Endothelial cell of umbilical vein (primary cell): ENCODE measurements at regions not wholly inside any gene's neighbourhood (a gene's known extent, or its start where the extent isn't known, plus 50 kb on each side); places are given as distances from the start of the nearest gene placed in this dataset.

Experiments
- BruUV-seq: library from RNA; stranded (reverse); fragments of 400-500 nt; replicated peaks from 2 replicates; lab custom pipeline; 2021; lab: Mats Ljungman, UMichigan
- CTCF ChIA-PET: fragments of 300-600, 350-600 bp; sonication (Branson Sonifier 250); formaldehyde crosslinking; loops from one replicate; lab custom pipeline; 2021; ENCODE audit warnings: antibody characterized with exemption, inconsistent platforms; lab: Charles Lee
- POLR2A ChIA-PET: fragments of 300-600, 350-600 bp; sonication (Branson Sonifier 250); formaldehyde crosslinking; loops from one replicate; lab custom pipeline; 2021; ENCODE audit warnings: antibody characterized with exemption, inconsistent platforms; lab: Charles Lee
- DNase-seq: peaks from one replicate; pipeline ENCODE4 v3.0.0-alpha.2; 2011; ENCODE audit warnings: low read depth, low spot score
- FAIRE-seq: peaks from 2 replicates; lab custom pipeline; 2011; peaks lifted over from hg19 to GRCh38; lab: Jason Lieb, UNC
- H2AFZ ChIP-seq: 2 replicates; pipeline ENCODE4 v1.6.0; 2012; ENCODE audit warnings: low read depth, low read length, control low read depth, inconsistent platforms
- H3K27ac ChIP-seq: 2 replicates; pipeline ENCODE4 v1.5.1; 2011; ENCODE audit warnings: low read depth, mild to moderate bottlenecking, control low read depth, low read length, moderate library complexity; ENCODE audit not compliant: insufficient read depth
- H3K27me3 ChIP-seq, 2 experiments: 2 replicates each; pipeline versions ENCODE4 v1.6.0 to v1.6.1; 2011; ENCODE audit warnings: low read length in 2 of 2, mixed read lengths in 1 of 2; ENCODE audit not compliant: control insufficient read depth in 2 of 2, insufficient read depth in 2 of 2
- H3K36me3 ChIP-seq, 2 experiments: 2 replicates in 1 of 2; 3 replicates in 1 of 2; pipeline ENCODE4 v1.5.1; 2011; ENCODE audit warnings: low read length in 2 of 2, mild to moderate bottlenecking in 1 of 2, moderate library complexity in 1 of 2; ENCODE audit not compliant: control insufficient read depth in 2 of 2, insufficient read depth in 2 of 2; ENCODE audit errors: extremely low read depth in 1 of 2
- H3K4me1 ChIP-seq: 3 replicates; pipeline ENCODE4 v1.5.1; 2011; ENCODE audit warnings: mild to moderate bottlenecking, low read length; ENCODE audit not compliant: control insufficient read depth, insufficient read depth; ENCODE audit errors: extremely low read depth
- H3K4me2 ChIP-seq: 2 replicates; pipeline ENCODE4 v1.6.1; 2011; ENCODE audit warnings: low read length, control low read depth, mixed read lengths; ENCODE audit not compliant: insufficient read depth
- H3K4me3 ChIP-seq, 3 experiments: fragments of 200-600 bp in 1 of 3; sonication (generic), shearing (Covaris generic) in 1 of 3; replicated peaks in 1 of 3; 2 replicates each; pipeline ENCODE4 v1.5.1; 2011 to 2016; ENCODE audit warnings: control low read depth in 3 of 3, low read length in 3 of 3, mild to moderate bottlenecking in 2 of 3, inconsistent platforms in 1 of 3, low read depth in 1 of 3, moderate library complexity in 1 of 3; ENCODE audit not compliant: insufficient read depth in 1 of 3
- H3K79me2 ChIP-seq: 2 replicates; pipeline ENCODE4 v1.6.0; 2012; ENCODE audit warnings: low read length, inconsistent platforms; ENCODE audit not compliant: control insufficient read depth, insufficient read depth
- H3K9ac ChIP-seq: replicated peaks from 2 replicates; pipeline ENCODE3; 2011; ENCODE audit warnings: low read length, control low read depth; ENCODE audit not compliant: insufficient read depth; ENCODE audit errors: extremely low read depth
- H3K9me1 ChIP-seq: replicated peaks from 3 replicates; pipeline ENCODE4 v1.6.0; 2011; ENCODE audit warnings: mild to moderate bottlenecking, low read length; ENCODE audit not compliant: control insufficient read depth, insufficient read depth; ENCODE audit errors: extremely low read depth
- H3K9me3 ChIP-seq: replicated peaks from 2 replicates; pipeline ENCODE4 v1.5.1; 2012; ENCODE audit warnings: low read length, inconsistent platforms; ENCODE audit not compliant: control insufficient read depth, insufficient read depth
- H4K20me1 ChIP-seq: replicated peaks from 2 replicates; pipeline ENCODE3; 2011; ENCODE audit warnings: mild to moderate bottlenecking, low read length; ENCODE audit not compliant: control insufficient read depth, insufficient read depth; ENCODE audit errors: extremely low read depth
- CTCF ChIP-seq, 2 donors: IDR thresholded peaks; 1 replicate in 1 of 2; 2 replicates in 1 of 2; pipeline ENCODE4 v1.5.1; 2011; ENCODE audit warnings: low read length in 2 of 2, mild to moderate bottlenecking in 2 of 2, moderate library complexity in 2 of 2, control low read depth in 1 of 2, inconsistent platforms in 1 of 2, low read depth in 1 of 2; ENCODE audit not compliant: insufficient read depth in 1 of 2; ENCODE audit errors: extremely low read depth in 1 of 2
- EZH2 ChIP-seq: IDR thresholded peaks from 2 replicates; pipeline ENCODE4 v1.6.1; 2012; ENCODE audit warnings: borderline replicate concordance, low read depth, mild to moderate bottlenecking, moderate library complexity, low read length, inconsistent platforms; ENCODE audit not compliant: severe bottlenecking
- FOS ChIP-seq: IDR thresholded peaks from 2 replicates; pipeline ENCODE4 v1.6.1; 2011; ENCODE audit warnings: mild to moderate bottlenecking, low read length, moderate library complexity, borderline replicate concordance; ENCODE audit not compliant: insufficient read depth
- GATA2 ChIP-seq: IDR thresholded peaks from 2 replicates; pipeline ENCODE4 v1.7.0; 2011; ENCODE audit warnings: low read depth, mild to moderate bottlenecking, moderate library complexity, mixed read lengths, low read length; ENCODE audit not compliant: insufficient read length, insufficient read depth
- JUN ChIP-seq: IDR thresholded peaks from 2 replicates; pipeline ENCODE4 v1.6.1; 2011; ENCODE audit warnings: borderline replicate concordance, low read depth; ENCODE audit not compliant: insufficient read length, insufficient read depth
- MAX ChIP-seq: IDR thresholded peaks from 2 replicates; pipeline ENCODE4 v1.6.1; 2011; ENCODE audit not compliant: insufficient read depth, insufficient read length
- MYC ChIP-seq: IDR thresholded peaks from one replicate; pipeline ENCODE4 v1.6.1; 2011; ENCODE audit warnings: mild to moderate bottlenecking, low read depth, low read length
- POLR2A ChIP-seq: IDR thresholded peaks from 2 replicates; pipeline ENCODE4 v1.6.1; 2012; ENCODE audit warnings: low read depth, mild to moderate bottlenecking, control low read depth, low read length
- POLR2AphosphoS5 ChIP-seq: IDR thresholded peaks from 2 replicates; pipeline ENCODE4 v1.6.1; 2012; ENCODE audit warnings: low read depth, mild to moderate bottlenecking, control low read depth, low read length, moderate library complexity; ENCODE audit not compliant: insufficient read depth
- dilution Hi-C: fragments of 300-500 bp; cut with MboI; formaldehyde crosslinking; loops from one replicate; pipeline ENCODE4 v1.15.0; 2019; ENCODE audit warnings: low sequenced_read_pairs; ENCODE audit not compliant: extremely low pct_ligation_motif_present
- intact Hi-C: fragments of 100-400 bp; cut with micrococcal nuclease; formaldehyde crosslinking; loops from one replicate; pipeline ENCODE4 v1.10.0; 2022

GRCh38 chr5:43997647-43998272 is 391.5 kb downstream of the FGF10 start:
- Histone ChIP-seq H3K27ac (no peak overlapping the region), H3K9me3 (no peaks in the 10 kb centered on the region), H3K9me1 (no peaks in the 10 kb centered on the region), H3K4me3 (no peak overlapping the region), H3K36me3 (no peaks in the 10 kb centered on the region), H3K9ac (no peak overlapping the region), H3K4me1 (no peaks in the 10 kb centered on the region), H3K27me3 (no peaks in the 10 kb centered on the region), H4K20me1 (no peaks in the 10 kb centered on the region), H3K4me2 (no peak overlapping the region), H3K79me2 (no peaks in the 10 kb centered on the region), H2AFZ (no peak overlapping the region)
- ChIA-PET POLR2A (no interaction called here), CTCF (no interaction called here)
- intact Hi-C loops (no loop called here), dilution Hi-C loops (no loop called here)
- TF ChIP-seq GATA2, result no peak
- TF ChIP-seq POLR2AphosphoS5, result no peak
- TF ChIP-seq POLR2A, result no peak
- no peak for TF ChIP-seq FOS
- no peak for TF ChIP-seq MAX
- no peak for TF ChIP-seq EZH2
- no peak for TF ChIP-seq CTCF (IDR thresholded peaks at IDR 0.05; ENCODE audit: extremely low read depth in 1 of 2, insufficient read depth in 1 of 2, low read depth in 1 of 2, low read length in 2 of 2)
- TF ChIP-seq JUN, result no peak
- no peak for TF ChIP-seq MYC
- BruUV-seq, result no TSS peak
- DNase-seq (no peak), FAIRE-seq (no peak)
